ENCODE measurements at regions not wholly inside any gene's neighbourhood (a gene's known extent, or its start where the extent isn't known, plus 50 kb on each side); places are given as distances from the start of the nearest gene placed in this dataset.
"Not testable (repeated sequence)": the region's sequence is repeated elsewhere in the genome, so short reads cannot be mapped to it uniquely, and the experiment has no call there.

- no peak for FAIRE-seq
Measured at GRCh38 chr7:156545979-156546378, 94.6 kb upstream of the RNF32 start.

- FAIRE-seq: no peak
Measured at GRCh38 chr7:156544919-156545715, 95.5 kb upstream of the RNF32 start.

- FAIRE-seq: no peak
Measured at GRCh38 chr7:156543699-156544598, 96.6 kb upstream of the RNF32 start.

- no peak for FAIRE-seq
Measured at GRCh38 chr7:156540619-156541165, 99.9 kb upstream of the RNF32 start.

- FAIRE-seq: no peak
Measured at GRCh38 chr7:156539999-156540398, 100.6 kb upstream of the RNF32 start.

GRCh38 chr7:156537006-156537405, 103.6 kb upstream of the RNF32 start:
- FAIRE-seq: no peak

GRCh38 chr7:156534925-156535324, 105.6 kb upstream of the RNF32 start:
- FAIRE-seq: no peak

GRCh38 chr7:156533964-156534363, 106.6 kb upstream of the RNF32 start:
- no peak for FAIRE-seq

GRCh38 chr7:156533420-156533819, 107.2 kb upstream of the RNF32 start:
- FAIRE-seq: no peak

GRCh38 chr7:156532016-156532602, 108.5 kb upstream of the RNF32 start:
- FAIRE-seq: no peak

GRCh38 chr7:156529956-156530355, 110.6 kb upstream of the RNF32 start:
- no peak for FAIRE-seq

- FAIRE-seq: no peak
Measured at GRCh38 chr7:156527458-156527890, 113.1 kb upstream of the RNF32 start.

GRCh38 chr7:156524818-156525597, 115.6 kb upstream of the RNF32 start:
- peak; percentile 37 for FAIRE-seq

- no peak for FAIRE-seq
Measured at GRCh38 chr7:156523447-156524048, 117.0 kb upstream of the RNF32 start.

GRCh38 chr7:156522801-156523200, 117.8 kb upstream of the RNF32 start:
- FAIRE-seq: no peak

GRCh38 chr7:156519070-156519469, 121.5 kb upstream of the RNF32 start:
- no peak for FAIRE-seq

GRCh38 chr7:156518466-156518865, 122.1 kb upstream of the RNF32 start:
- FAIRE-seq: no peak

GRCh38 chr7:156517858-156518257, 122.7 kb upstream of the RNF32 start:
- not testable (repeated sequence) for FAIRE-seq

- FAIRE-seq: no peak
Measured at GRCh38 chr7:156516791-156517378, 123.7 kb upstream of the RNF32 start.

GRCh38 chr7:156515911-156516790, 124.4 kb upstream of the RNF32 start:
- FAIRE-seq: no peak
